ENCODE measurements at regions not wholly inside any gene's neighbourhood (a gene's known extent, or its start where the extent isn't known, plus 50 kb on each side); places are given as distances from the start of the nearest gene placed in this dataset.

DNA sequence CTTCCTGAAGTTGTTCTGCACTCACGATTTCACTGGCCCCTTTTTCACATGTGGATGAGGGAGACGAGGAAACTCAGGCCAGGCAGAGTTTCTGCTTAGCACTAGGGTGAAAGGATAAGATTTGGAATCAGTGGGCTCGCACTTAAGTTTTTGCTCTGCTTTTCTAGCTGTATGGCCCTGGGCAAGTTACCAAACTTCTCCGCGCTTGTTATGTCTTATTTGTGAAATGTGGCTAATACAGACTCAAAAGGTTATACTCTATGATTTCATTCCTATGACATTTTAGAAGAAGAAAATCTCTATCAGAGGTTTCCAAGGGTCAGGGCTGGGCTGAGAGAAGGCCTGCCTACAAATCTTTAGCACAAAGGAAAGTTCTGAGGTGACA is 191.9 kb upstream of the LRIG1 start:
- no peak for DNase-seq

DNA sequence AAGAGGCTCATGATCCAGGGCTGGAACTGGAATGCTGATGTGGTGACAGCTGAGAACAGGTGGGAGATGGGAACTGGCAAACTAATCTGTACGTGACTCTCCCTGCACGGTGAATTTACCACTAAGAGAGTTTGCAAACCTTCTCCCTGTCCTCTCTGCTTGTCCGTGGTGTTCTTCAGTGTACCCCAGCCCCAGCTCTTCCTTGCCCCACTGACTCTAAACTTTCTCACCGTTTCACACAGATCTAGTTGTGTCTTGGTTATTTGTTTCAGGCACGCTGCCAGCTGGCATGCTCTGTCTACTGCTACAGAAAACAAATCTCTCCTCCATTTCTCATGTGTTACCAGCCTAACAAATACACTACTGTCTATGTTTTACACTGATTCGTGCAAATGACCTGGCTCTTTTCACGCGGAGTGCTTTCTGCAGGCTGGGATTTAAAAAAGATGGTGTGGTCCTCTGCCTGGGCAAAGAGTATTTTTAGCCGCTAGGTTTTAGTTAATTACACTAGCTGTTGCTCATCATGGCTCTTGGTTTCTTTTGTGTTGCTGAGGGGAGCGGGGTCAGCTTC is 192.7 kb upstream of the LRIG1 start:
- no peak for DNase-seq

DNA sequence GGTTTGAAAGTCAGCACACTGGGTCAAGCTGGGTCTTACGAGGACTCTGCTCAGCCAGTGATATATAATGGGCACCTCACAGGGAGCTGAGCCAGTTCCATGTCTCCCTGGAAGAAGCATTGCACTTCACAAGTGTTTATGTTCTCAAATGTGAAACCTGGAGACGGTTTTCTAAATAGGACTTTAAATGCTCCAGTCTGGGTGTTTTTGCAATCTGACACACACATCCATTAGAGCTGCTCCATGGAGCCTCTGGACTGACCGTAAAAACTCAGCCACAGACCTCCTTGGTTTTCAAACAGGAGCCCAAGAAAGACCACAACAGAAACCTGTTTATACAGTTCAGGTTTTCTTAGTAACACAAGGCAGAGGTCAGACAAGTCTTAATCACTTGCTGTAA is 201.3 kb upstream of the LRIG1 start:
- no peak for DNase-seq

DNA sequence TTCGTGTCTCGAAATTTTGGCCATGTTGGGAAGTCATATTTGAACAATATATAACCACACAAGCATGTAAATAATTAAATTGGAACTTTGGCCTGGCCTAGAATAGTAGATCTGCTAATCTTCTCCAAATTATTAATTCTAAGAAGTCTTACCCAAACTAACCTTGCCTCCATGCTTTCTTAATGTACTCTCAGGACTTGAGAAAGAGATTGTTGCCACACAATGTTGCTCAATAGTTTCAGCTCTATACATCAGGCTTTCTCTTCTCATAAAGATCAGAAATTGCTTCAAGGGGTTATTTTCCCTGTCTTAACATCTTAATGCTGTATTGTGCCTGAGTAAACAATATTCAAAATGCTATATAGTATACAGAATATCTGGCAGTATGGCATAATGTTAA is 202.7 kb upstream of the LRIG1 start:
- DNase-seq = no peak

DNA sequence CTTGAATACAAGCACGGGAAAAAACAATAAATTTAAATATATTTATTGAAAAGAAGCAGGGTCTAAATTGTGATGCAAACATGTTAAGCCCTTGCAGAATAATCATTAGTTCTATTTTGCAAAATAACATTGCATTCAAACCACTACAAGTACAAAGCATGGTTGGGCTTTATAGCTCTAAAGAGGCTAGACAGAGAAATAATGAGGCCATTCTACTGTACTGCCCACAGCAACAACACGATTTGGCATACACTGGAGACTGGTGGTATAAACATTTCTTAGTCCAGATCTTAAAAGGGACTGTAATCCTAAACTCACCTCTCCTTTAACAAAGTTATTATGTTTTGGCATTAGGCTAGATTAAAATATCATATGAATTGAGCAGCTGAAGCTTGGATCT is 204.3 kb upstream of the LRIG1 start:
- DNase-seq = no peak

DNA sequence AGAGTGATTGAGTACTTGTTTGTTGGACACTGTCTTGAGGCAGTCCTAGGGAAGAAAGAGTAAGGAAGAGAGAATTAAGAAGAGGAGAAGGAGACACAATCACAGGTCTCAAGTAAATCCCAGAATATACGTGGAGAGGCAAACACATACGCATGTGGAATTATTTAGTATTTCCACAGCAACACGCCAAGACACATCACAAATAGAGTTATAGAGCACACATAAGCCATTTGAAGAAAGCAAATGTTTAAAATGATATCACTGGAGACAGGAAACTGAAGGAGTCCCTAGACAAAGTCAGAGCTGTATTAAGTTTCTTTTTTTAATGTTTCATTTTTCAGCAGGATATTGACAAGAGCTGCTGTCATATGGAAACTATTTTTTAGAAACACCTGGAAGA is 206.1 kb upstream of the LRIG1 start:
- DNase-seq = no peak

DNA sequence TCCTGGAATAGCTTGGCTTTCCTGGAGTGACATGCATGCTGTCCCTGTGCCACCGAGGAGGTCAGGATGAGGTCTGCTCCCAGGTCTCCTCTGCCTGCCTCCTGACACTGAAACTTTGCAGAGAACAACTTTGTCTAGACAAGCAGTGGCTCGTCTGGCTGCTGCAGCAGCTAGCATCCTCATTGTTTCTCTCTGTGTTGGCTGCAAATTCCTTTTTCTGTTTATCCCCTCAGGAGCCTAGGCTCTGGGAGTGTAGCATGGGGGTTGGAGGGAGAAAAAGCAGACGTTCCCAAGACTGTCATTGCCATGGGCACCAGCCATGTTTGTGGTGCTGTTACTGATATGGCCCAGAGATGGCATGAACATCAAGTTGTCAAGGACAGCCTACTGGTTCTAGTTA is 208.7 kb upstream of the LRIG1 start:
- DNase-seq = no peak

DNA sequence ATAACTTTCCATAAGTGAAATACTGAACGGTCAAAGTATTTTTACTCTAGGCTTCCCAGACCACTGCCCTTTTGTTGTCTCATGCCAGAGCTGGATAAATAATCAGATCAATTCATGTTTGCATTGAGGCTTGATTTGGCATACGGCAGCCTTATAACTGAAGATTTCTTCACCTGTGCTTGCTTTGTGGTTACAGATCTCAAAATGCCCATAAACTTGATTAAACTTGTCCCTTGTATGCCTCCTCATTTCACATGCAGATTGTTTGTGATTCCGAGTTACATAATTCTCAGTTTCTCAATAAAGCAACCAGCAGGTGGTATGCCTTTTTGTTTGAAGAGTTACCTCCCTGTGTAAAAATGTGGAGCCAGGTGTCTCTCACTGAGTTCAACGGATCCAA is 211.4 kb upstream of the LRIG1 start:
- DNase-seq = no peak

DNA sequence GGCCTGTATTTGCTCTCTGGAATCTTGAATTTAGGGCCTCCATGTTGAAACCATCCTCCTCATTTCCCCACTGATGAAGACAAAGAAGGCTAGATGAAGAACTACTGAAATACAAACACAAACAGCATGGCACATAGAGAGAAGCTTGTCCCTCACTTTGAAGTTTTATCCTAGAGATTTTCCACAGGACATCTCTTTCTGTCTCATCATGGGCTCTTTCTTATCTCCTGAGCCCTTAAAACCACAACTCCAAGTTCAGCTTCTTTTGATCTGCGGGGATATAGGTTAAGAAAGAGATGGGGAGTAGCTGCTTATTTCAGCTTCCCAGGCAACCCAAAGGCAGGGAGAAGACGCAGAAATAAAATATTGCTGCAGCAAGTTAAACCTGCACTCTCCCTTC is 213.1 kb upstream of the LRIG1 start:
- no peak for DNase-seq

DNA sequence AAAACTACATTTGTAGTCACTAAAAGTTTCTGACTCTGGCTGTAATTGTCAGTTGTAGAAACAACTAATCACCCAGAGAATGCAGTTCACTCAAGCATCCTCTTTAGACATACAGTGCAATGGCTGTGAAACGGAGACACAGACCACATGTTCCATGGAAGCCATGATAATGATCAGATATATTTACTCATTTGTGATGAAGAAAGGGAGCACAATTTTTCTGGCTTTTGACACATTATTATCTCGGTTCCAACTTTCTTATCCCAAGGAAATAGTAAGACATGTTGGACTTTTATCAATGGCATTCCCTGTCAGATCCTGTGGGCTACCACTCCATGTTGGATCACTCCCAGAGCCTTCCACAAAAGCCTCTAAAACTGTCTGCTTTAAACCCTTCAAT is 215.0 kb upstream of the LRIG1 start:
- no peak for DNase-seq

DNA sequence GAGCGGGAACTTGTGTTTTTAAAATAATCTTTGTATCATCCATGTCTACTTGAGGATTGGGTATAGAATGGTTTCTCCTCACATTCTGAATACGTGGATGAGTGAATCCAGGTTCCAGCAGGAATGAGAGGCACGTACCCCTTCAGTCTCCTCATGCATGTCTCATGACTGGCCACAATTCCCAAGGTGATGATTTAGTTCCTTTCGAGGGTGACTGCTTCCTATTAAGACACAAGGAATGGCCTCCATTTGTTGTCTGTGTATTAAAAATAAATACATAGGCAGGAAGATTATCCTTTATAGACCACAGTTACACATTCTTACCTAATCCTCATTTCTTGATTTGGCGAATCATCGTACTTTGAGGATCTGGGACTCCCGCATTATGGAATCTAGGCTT is 217.0 kb upstream of the LRIG1 start:
- no peak for DNase-seq

DNA sequence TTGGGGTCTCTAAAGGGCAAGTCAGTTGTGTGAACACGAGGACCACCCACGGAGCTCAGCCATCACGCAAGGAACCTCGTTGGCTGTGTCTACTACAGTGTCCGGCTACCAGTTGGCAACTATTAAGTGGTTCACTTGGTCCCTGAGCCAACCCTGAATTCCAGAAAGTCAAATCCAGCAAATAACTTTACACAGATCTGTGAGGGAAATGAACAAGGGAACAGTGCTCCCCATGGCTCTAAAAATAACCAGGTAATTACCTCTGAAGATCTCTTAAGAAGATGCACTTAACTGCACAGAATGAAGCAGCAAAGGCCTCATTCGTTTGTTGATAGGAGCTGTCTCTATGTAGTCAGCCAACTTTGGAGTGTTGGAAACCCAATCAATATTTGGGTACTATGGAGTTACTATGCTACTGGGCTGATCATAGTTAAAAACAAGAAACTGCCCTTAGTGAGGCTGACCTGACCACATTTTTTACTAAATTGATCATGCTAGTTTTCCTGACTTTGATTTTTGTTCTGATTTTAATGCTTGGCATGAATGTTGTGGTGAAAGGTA is 219.1 kb upstream of the LRIG1 start:
- no peak for DNase-seq

DNA sequence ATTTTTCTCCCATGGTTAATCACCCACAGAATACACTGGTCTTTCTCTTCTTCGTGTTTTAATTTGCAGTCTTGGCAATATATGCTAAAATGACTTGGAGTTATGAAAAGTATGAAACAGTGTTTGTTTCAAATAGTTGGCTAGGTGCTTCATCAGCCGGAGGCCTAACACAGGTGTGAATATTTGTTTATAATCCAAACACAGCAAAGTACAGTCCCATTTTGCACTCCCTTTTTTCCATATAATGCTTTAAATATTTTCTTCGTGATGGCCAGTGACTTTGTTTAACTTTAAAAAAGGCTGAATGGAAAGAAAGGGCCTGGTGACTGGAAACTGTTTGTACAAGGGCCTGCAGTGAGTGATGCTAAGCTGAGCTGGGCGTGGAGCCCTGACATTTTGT is 219.7 kb upstream of the LRIG1 start:
- DNase-seq = no peak

DNA sequence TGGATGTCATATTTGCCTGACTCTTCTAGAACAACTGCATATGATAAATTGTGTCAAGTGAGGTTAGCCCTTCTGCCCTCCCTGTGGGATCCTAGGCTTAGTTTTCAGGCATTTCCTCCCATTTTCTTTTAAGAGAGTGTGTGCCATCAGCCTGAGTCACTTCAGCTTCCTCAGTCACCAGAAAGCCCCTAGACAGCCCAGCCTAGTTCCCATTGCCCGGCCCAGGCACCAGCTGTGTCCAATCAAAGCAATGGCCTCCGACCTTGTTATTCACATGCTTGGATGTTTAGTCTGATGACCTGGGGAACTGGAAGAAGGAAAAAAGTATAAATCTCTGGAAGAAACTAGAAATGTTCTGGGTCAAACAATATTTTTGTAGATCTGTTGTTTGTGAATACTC is 221.9 kb upstream of the LRIG1 start:
- DNase-seq = no peak

DNA sequence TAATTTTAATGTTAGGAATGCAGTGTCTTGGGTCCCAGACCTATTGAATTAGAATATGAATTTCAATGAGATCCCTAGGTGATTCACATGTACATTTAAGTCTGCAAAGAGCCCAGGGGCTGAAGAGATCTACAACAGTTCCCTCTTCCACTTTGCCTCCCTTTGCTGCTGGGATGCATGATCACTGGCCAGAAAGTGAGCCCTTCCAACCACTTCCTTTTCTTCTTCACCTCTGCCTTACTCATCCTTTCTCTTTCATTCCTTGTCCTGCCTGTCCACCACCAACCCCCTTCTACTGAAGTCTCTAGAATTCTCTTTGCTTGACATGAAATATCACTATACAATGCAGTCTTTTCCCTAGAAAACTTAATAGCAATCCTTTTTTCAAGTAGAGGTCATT is 222.4 kb upstream of the LRIG1 start:
- DNase-seq = no peak

DNA sequence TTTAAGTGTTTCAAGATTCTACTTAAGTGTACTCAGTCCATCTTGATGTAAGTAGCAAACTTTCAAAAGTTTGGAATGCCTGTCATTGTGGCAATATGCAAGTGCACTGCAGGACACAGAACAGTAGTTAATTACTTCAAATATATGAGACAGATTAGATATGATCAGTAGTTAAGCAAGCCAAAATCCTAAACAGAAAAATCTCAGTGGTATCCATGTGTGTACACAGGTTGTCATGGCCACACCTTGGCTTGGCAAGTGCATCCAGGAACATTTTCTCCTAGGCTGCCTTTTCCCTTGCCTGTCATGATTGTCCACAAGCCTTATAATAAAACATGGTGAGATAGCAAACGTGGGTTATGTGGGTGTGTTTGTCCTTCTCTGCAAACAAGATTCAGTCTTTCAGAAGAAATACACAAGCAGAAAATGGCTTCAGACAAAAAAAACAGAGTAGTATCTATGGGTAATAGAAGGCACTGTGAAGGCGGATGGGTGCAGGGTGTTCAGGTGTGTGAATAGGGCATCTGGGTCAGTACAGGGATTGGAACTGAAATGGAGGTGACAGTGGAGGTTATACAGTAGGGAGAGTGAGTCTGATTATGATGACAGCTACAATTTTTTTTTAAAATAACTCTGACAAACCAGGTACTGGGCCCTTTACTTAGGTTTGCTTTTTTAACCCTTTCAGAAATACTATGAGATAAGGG is 229.0 kb upstream of the LRIG1 start:
- no peak for DNase-seq

DNA sequence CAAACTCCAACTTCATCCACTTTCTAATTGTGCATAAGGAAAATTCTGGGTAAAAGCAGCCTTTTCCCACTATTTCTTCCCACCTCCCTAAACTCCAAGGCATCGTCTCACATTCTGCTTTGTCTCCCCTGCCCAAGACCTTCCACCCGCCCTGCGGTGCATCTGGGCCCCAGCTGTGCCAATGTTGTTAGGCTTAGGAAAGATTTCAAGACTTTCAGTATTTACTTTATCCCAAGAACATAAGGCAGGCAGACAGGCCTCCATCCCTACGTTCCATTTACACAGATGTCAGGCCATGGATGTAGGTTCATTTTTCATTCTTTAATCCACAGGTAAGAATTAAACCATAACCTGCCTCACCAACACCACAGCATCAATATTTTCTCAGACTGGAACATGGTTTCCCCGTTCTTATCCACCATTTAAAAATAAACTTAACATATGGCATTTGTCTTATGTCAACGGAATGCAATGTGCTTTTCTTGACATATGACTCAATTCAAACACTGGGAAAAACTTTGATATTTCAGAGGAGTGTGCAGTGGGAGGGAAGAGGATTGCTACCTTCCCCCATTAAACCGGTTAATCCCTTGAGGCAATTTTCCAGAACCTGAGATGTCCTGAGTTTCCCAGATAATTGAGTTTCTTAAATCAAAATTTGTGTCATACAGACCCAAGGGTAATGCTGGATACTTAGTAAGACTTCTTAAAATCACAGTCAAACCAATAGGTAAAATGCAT is 238.0 kb upstream of the LRIG1 start:
- DNase-seq = no peak

DNA sequence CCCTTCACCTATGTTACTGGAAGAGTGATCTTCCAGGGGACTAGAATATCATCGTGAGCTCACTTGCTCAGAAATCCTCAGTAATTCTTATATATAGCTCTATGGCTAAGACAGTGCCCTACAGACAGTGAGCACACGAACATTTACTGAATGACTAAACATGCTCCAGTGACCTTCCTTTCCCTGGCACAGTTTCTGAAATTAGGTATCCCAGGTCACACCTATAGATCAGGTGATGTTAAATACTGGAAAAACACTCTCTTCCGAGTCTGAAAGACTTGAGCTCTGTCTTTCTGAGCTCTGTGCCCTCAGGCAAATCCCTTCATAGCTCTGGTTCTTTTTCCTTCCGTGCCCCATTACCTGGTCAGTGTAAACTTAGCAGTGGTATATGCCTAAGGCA is 239.4 kb upstream of the LRIG1 start:
- no peak for DNase-seq

DNA sequence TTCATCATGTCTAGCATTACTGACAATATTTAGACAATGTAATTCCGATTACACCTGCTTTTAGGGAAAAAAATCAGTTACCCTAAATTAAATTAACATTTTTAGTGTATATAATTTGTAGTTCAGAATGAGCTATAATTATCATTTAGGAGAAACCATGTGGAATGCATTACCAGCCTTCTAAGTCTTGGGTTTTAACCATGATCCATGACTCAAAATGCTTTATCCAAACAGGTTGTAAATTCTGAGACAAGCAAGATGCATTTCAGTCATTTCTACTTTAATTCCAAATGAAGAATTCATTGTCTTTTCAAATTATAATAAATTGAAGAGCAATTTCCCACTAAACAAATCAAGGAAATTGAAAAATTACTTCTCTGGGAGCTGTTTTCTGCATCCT is 243.7 kb upstream of the LRIG1 start:
- DNase-seq = no peak

DNA sequence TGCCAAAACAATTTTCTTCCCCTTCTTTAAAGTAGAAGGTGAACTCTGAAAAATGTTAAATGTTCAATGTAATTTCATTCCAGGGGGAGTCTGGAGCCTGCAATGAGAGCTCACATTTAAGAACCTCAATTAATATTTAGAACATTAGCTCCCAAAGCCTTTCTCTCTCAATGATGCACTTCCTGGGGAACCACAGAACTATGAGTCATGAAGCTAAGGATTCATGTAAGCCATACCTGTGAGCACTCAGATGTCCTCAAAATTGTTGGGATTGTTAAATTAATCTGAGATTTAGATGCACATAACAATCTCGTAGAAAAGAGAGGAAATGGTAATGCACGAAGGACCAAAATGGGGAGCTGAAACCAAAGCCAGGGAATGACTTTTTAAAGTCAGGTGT is 244.2 kb upstream of the LRIG1 start:
- DNase-seq = no peak

DNA sequence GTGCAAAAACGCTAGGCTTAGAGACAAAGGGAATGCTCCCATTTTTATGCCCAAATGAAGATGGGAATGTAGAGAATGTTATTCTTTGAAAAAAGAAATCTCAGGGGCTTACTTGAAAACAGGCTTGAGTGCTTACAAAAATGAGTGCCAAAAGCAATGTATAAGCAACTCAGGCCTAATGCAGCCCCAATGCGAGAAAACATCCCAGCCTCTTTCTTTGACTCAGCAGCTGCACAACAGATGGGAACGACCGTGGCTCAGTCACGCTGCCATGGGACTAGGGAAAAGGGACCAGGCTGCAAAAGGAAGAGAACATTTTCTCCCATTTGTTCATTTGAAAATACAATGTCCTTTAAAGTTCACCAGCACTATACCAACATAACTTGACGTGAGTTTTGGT is 246.4 kb upstream of the LRIG1 start:
- DNase-seq = no peak

DNA sequence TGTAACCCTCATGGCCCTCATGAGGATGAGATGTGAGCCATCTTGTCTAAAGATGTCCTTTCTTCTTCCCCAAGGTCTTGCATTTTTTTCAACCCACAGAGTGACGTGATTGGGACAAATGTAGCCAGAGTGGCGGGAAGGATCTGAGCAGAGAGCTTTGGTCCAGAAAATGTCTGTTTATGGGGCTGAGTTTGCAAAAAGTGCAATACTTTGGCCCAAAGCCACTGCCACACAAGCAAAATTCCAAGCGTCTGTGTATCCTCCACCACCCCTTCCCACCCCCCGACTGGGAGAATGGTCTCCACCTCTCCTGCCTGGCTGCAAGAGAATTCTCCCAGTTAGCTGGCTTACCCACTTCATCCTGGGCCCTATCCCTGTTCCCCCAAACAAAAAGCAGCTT is 246.9 kb upstream of the LRIG1 start:
- DNase-seq = no peak

DNA sequence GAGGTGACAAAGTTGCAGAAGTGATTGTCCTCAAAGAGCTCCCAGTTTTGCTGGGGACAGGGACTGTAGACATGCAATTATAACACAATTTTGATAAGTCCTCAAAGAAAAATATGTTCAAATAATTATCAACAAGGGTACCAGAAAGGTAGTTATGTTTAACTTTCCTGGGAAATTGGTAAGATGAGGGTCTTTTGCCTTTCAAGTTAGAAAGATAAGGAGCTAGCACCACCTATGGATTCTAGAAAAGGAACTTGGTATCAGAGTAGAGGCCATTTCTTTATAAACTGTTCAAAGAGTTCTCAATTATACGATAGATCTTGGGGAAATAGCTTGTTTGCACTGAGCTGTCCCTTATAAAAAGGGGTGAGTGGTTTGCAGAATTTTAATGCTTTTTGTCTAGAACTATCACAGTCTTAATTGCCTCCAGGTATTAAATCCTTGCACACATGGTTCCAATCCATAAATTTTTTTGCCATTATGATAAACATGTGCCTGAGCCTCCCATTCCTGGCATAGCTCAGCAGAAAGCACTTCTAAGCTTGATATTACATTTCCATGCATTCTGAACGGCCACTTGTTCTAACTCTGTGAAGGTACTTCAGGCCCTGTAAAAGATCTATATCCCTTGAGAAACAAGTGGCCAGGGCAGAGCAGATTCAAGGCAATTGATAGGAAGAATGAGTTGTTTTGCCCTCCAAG is 247.5 kb upstream of the LRIG1 start:
- no peak for DNase-seq

DNA sequence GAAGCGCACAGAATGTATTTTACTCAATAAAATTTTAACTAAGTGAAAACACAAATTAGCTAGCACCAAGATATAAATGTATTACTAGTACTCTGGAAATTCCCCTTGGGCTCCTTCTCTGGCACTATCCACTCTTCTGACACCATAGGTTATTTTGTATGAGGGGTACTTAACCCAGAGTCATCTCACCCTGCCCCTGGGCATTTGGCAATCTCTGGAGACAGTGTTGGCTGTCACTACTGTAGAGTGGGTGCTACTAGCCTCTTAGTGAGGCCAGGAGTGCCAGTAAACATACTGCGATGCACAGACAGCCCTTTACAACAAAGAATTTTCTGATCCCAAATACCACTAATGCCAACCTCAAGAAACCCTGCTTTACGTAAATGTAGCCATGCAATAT is 246.3 kb upstream of the KBTBD8 start:
- DNase-seq = no peak

Measured in stimulated activated naive CD4-positive, alpha-beta T cell treated with Interleukin-2 at 50 U/mL for 16 hours (primary cell).